NAMALWA (cell line): ENCODE measurements at regions not wholly inside any gene's neighbourhood (a gene's known extent, or its start where the extent isn't known, plus 50 kb on each side); places are given as distances from the start of the nearest gene placed in this dataset.

Source experiments
- DNase-seq: peaks from one replicate; pipeline ENCODE4 v3.0.0-alpha.2; 2015; ENCODE audit warnings: low spot score

- DNase-seq: no peak
Measured at GRCh38 chr7:16978358-16979244, 96.8 kb upstream of the AGR3 start.

- DNase-seq: no peak
Measured at GRCh38 chr7:16980539-16980938, 98.8 kb upstream of the AGR3 start.

GRCh38 chr7:16982640-16983350, 101.0 kb upstream of the AGR3 start:
- DNase-seq: peak; percentile 57

GRCh38 chr7:16984375-16984774, 102.6 kb upstream of the AGR3 start:
- DNase-seq: no peak

- DNase-seq: no peak
Measured at GRCh38 chr7:16985621-16986020, 103.8 kb upstream of the AGR3 start.

GRCh38 chr7:16986755-16987154, 105.0 kb upstream of the AGR3 start:
- DNase-seq: no peak

- no peak for DNase-seq
Measured at GRCh38 chr7:16989811-16990413, 108.1 kb upstream of the AGR3 start.

- DNase-seq: no peak
Measured at GRCh38 chr7:16991551-16991950, 109.8 kb upstream of the AGR3 start.

- DNase-seq: no peak
Measured at GRCh38 chr7:16993543-16993942, 111.8 kb upstream of the AGR3 start.

GRCh38 chr7:16998481-16999051, 116.8 kb upstream of the AGR3 start:
- no peak for DNase-seq

- DNase-seq: no peak
Measured at GRCh38 chr7:16999541-17000267, 117.9 kb upstream of the AGR3 start.

GRCh38 chr7:17005271-17005670, 123.5 kb upstream of the AGR3 start:
- no peak for DNase-seq

GRCh38 chr7:17007841-17008240, 126.1 kb upstream of the AGR3 start:
- no peak for DNase-seq

- DNase-seq: peak; percentile 40
Measured at GRCh38 chr7:17009007-17009719, 127.4 kb upstream of the AGR3 start.

GRCh38 chr7:17009933-17010332, 128.2 kb upstream of the AGR3 start:
- DNase-seq: no peak

GRCh38 chr7:17010637-17011300, 129.0 kb upstream of the AGR3 start:
- no peak for DNase-seq

- no peak for DNase-seq
Measured at GRCh38 chr7:17013204-17013603, 131.4 kb upstream of the AGR3 start.

- no peak for DNase-seq
Measured at GRCh38 chr7:17014686-17015085, 132.9 kb upstream of the AGR3 start.

GRCh38 chr7:17015598-17016031, 133.8 kb upstream of the AGR3 start:
- DNase-seq: no peak

- no peak for DNase-seq
Measured at GRCh38 chr7:17016402-17017010, 134.7 kb upstream of the AGR3 start.
